SKM-1 treated with dmso at 0.1 percent for 144 hours (cell line): ENCODE measurements at regions not wholly inside any gene's neighbourhood (a gene's known extent, or its start where the extent isn't known, plus 50 kb on each side); places are given as distances from the start of the nearest gene placed in this dataset.
A peak's percentile ranks its signal among the peaks of the same experiment; 100 is the strongest.

ENCODE experiments used
- DNase-seq: peaks from one replicate; lab custom pipeline; 2025; ENCODE audit not compliant: unreplicated experiment; lab: John Stamatoyannopoulos, UW

DNA sequence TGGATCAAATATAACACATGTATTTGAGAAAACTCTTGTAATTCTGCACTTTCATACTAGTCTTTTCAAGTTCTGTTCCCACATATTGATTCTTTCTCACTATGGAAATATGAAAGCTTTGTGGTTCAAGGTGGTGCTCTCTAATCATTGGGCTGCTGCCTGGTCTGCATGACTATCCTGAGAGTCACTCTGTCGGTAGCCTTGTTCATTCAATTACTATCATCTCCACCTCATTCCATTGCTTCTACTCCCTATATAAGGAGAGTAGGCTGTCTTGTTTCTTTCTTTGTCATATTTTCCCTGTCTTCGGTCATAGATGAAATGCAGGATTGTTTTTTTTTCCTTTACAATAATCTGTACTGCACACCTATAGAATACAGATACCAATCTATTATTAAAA, 341.4 kb upstream of the ACTBL2 start:
- DNase-seq: no peak

- no peak for DNase-seq
Measured at GRCh38 chr5:57822651-57823050, 340.0 kb upstream of the ACTBL2 start.

DNA sequence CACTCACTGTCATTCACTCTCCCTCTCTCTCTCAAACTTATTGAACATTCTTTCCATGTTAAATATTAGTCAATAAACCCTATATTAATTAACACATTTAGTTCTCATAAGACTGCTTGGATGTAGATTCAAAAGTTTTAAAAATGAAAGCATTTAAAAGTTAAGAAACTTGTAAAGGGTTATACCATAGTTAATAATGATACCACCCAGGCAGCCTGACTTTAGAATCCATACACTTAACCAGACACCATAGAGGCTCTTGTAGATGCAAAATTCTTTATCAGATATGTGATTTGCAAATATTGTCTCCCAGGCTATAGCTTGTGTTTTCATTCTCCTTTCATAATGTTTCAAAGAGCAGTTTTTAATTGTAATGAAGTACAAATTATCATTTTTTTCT, 335.8 kb upstream of the ACTBL2 start:
- DNase-seq: no peak

GRCh38 chr5:57817924-57818323, 335.3 kb upstream of the ACTBL2 start:
- DNase-seq: no peak

GRCh38 chr5:57817001-57817453, 334.4 kb upstream of the ACTBL2 start:
- no peak for DNase-seq

DNA sequence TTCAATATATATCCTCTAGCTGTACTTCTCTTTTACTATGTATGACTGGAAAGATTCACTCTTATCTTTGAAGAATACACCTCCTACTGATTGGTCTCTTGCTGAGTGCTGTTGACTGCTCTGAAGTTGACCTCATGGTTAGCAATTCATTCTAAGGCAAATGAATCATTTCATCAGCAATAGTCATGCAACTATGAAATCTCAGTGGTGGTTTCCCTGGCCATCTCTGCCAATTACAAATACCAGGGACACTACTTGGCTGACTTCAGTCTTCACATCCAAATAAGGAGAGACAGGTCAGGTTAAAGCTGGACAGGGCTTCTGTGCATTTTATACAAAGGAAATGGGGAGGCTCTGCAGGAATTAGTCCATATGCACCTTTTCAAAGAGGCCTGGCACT, 333.5 kb upstream of the ACTBL2 start:
- DNase-seq: no peak

DNA sequence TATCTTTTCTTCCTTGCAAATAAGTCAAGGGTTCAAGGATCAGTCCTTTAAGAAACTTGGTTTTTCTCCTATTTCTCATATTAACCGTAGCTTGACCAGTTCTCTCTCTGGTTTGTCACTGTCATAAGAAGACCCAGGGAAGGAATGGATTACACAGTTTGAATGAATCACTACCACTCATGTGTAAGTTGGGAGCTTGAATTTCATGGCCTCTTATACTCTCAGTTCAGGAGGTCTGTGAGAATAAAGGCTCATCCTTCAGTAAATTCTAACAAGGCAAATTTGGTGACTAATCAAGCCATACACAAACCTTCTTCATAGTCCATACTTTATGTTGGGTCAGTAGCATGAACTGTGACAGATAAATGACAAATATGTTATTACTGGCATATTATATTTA, 323.1 kb upstream of the ACTBL2 start:
- DNase-seq: no peak

DNA sequence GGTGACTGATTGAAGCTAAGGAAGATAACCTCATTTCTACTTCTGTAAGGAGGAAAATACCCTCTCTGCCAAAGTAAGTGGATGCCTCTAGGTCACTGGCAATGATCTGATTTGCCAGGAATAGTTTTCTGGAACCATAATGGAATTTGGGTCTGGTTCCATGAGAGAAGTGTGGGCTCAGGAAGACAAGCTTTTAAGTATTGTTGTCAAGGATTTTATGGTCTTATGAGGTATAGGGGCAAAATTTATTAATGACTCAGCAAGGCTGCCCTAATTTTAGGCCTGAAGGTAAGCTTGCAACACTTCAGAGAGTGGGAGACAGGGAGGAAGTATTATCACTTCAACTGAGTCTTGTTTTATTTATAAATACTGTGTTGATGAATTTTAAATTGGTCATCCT, 322.6 kb upstream of the ACTBL2 start:
- no peak for DNase-seq

DNA sequence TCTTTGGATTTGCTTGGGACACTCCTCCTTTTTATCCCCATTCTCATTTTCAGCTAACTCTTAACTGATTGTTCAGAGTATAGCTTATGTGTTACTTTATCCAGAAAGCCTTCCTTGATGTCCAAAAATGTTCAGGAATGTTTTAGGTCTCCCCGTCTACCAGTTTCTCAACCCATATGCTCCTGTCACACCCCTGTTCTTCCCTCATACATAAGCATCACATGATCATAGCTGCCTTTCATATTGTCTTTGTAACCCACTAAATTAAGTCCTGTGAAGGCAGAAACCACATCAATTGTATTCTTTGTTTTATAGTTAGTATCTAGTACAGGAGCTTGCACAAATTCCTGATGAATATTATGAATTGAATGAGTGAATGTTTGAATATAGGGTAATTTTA, 321.9 kb upstream of the ACTBL2 start:
- DNase-seq: no peak

GRCh38 chr5:57804007-57804444, 321.4 kb upstream of the ACTBL2 start:
- DNase-seq: no peak

- no peak for DNase-seq
Measured at GRCh38 chr5:57802131-57802530, 319.5 kb upstream of the ACTBL2 start.

- DNase-seq: no peak
Measured at GRCh38 chr5:57795203-57795602, 312.6 kb upstream of the ACTBL2 start.

GRCh38 chr5:57791875-57792274, 309.3 kb upstream of the ACTBL2 start:
- DNase-seq: no peak

- DNase-seq: no peak
Measured at GRCh38 chr5:57785946-57786345, 303.3 kb upstream of the ACTBL2 start.

GRCh38 chr5:57784121-57784520, 301.5 kb upstream of the ACTBL2 start:
- no peak for DNase-seq

- DNase-seq: no peak
Measured at GRCh38 chr5:57783693-57784092, 301.1 kb upstream of the ACTBL2 start.

GRCh38 chr5:57780961-57781325, 298.3 kb upstream of the ACTBL2 start:
- DNase-seq: no peak

GRCh38 chr5:57780306-57780960, 297.8 kb upstream of the ACTBL2 start:
- DNase-seq: no peak

- peak; percentile 40 for DNase-seq
Measured at GRCh38 chr5:57779383-57780223, 297.0 kb upstream of the ACTBL2 start.

DNA sequence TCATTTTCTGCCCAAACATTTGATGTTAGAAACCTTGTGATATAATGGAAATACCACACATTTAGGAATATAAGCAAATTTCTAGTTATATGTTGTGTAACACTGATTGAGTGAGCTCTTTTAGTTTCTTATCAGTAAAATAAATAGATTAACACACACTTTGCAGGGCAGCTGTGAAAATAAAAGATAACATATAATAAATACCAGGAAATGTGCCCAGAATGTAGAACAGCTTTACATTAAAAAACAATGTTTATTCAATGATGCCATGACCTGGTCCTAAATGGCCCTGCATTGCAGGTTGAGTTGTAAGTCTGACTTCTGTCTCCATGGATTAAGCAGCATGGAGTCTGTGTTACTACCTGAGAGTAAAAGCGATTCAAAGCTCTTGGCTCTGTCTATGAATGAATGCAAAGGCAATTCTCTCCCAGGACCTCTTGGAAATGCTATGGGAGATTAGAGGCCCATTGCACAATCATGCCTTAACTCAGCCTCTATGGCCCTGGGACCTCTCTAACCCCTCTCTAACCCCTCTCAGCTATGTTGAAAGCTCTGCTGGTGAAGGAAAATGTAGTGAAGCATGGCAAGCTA, 296.0 kb upstream of the ACTBL2 start:
- DNase-seq: no peak

DNA sequence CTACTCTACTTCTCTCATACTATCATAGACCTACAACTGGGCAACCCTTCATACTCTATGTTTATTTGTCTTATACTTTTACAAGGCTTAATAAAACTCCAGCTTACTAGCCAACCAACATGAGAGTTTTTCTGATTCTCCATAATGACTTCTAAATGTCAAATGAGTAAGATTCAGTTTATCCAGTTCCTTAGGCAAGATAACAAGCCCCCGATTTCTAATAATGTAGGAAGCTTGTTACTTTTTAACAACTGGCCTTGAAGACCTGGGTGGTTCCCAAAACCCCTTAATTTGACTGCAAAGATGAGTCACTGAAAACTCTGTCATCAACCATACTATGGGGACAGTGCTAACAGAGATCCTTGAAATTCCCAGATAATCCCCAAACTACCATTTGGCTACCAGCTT, 294.6 kb upstream of the ACTBL2 start:
- no peak for DNase-seq

DNA sequence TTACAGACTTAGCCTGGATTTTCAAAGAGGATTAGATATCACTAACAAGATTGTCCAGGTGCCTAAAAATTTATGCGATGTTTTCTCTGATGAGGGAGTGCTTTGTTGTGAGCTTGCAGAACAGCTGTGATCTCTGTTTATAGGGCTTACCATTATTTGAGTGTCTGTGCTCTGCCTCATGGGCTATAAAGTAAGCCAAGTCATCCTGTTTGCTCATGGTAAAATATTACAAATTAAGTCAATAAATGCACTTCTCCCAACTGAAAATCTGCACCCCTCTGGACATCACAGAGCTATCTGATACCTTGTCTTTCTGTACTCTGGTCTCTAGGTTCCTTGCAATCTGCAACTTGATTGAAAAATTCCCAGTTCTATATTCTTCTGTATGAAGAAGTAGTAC, 293.4 kb upstream of the ACTBL2 start:
- DNase-seq: no peak
